ENCODE measurements at regions not wholly inside any gene's neighbourhood (a gene's known extent, or its start where the extent isn't known, plus 50 kb on each side); places are given as distances from the start of the nearest gene placed in this dataset.
A peak's percentile ranks its signal among the peaks of the same experiment; 100 is the strongest.

- no peak for TF ChIP-seq CTCF (IDR thresholded peaks at IDR 0.05; ENCODE audit: low read depth, low read length, missing control alignments)
- H3K4me3 ChIP-seq (ENCODE audit: low read depth, low read length), result no peak overlapping the region
- peak; percentile 63 for DNase-seq (ENCODE audit: low read depth)
- in situ Hi-C loops (cut with HindIII; ENCODE audit: low sequenced_read_pairs), result no loop called here
Observed at GRCh38 chr21:17441370-17441769, 71.5 kb upstream of the CXADR start.

- DNase-seq (ENCODE audit: low read depth), result no peak
- H3K4me3 ChIP-seq (ENCODE audit: low read depth, low read length), result no peak overlapping the region
- no peak for TF ChIP-seq CTCF (IDR thresholded peaks at IDR 0.05; ENCODE audit: low read depth, low read length, missing control alignments)
- in situ Hi-C loops (cut with HindIII; ENCODE audit: low sequenced_read_pairs), result no loop called here
Observed at GRCh38 chr21:17442165-17442564, 70.7 kb upstream of the CXADR start.

DNA sequence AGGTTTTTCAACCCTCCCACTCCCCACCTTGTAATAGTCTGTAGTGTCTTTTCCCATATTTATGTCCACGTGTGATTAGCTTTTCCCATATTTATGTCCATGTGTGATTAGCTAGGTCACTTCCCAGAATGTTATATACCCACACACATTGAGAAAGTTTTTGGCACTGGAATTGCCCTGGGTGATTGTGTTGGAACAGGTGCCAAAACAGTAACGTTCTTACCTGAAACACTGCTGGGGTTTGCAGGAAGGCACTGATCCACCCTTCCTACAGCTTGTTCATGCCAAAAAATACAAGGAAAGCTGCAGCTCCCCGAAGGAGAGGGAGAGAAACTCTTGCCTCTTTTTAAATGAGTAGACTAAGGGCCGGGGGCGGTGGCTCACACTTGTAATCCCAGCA is 68.0 kb upstream of the CXADR start:
- in situ Hi-C loops (cut with HindIII; ENCODE audit: low sequenced_read_pairs), result no loop called here
- TF ChIP-seq CTCF (IDR thresholded peaks at IDR 0.05; ENCODE audit: low read depth, low read length, missing control alignments), result no peak
- H3K4me3 ChIP-seq (ENCODE audit: low read depth, low read length), result no peak overlapping the region
- no peak for DNase-seq (ENCODE audit: low read depth)

GRCh38 chr21:17446737-17447136 is 66.1 kb upstream of the CXADR start:
- DNase-seq (ENCODE audit: low read depth), result no peak
- no peak for TF ChIP-seq CTCF (IDR thresholded peaks at IDR 0.05; ENCODE audit: low read depth, low read length, missing control alignments)
- in situ Hi-C loops (cut with HindIII; ENCODE audit: low sequenced_read_pairs), result no loop called here
- no peak overlapping the region for H3K4me3 ChIP-seq (ENCODE audit: low read depth, low read length)

DNA sequence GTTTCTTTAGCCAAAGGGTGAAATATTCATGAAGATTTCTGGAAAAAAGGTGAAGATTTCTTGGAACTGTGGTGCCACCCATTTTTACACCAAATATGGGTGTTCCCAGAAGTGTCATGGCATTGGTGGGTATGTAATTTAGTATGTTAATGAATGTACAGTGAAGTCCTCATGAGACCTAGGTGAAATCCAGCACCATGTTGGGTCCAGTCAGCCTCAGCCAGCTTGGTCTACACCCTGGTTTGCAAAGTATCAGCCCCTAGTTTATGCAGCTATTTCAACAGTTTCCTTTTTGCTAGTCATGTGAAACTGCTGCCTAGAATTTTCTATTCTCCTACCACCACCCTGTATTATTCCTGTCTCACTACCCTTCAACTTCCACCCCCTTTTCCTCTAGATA is 63.1 kb upstream of the CXADR start:
- H3K4me3 ChIP-seq (ENCODE audit: low read depth, low read length), result no peak overlapping the region
- no peak for TF ChIP-seq CTCF (IDR thresholded peaks at IDR 0.05; ENCODE audit: low read depth, low read length, missing control alignments)
- in situ Hi-C loops (cut with HindIII; ENCODE audit: low sequenced_read_pairs), result no loop called here
- no peak for DNase-seq (ENCODE audit: low read depth)

DNA sequence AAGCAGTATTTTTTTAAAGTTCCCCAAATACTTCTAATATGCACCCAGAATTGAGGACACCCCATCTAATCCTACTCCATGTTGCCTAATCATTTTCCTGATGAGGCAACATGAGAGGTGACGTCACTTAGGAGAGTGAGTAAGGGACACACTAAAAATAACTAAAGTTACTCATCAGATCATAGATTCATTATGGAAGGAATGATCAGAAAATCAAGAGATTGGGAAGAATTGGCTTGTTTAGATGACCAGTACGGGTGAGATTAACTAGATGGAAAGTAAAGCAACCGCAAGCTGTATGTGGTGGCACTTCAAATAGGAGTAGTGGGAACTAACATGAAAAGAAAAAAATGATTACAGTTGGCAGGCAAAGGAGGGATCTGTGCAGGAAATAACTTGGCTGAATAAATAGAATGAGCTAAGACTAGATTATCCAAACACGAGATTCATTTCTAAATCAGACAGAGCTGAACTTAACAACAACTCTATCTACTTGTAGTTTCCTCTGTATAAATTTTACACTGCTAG is 61.4 kb upstream of the CXADR start:
- no peak overlapping the region for H3K4me3 ChIP-seq (ENCODE audit: low read depth, low read length)
- DNase-seq (ENCODE audit: low read depth), result peak; percentile 35
- in situ Hi-C loops (cut with HindIII; ENCODE audit: low sequenced_read_pairs), result no loop called here
- TF ChIP-seq CTCF (IDR thresholded peaks at IDR 0.05; ENCODE audit: low read depth, low read length, missing control alignments), result no peak

All from astrocyte of the cerebellum (primary cell).